Subcutaneous abdominal adipose tissue (tissue), 5 donors: ENCODE measurements at regions not wholly inside any gene's neighbourhood (a gene's known extent, or its start where the extent isn't known, plus 50 kb on each side); places are given as distances from the start of the nearest gene placed in this dataset.
"Not testable (repeated sequence)": the region's sequence is repeated elsewhere in the genome, so short reads cannot be mapped to it uniquely, and the experiment has no call there.

ENCODE experiments used
- H3K27ac ChIP-seq: one replicate; pipeline ENCODE4 v1.7.0; 2013; ENCODE audit warnings: low read depth, mild to moderate bottlenecking, inconsistent platforms, low read length, moderate library complexity
- H3K27me3 ChIP-seq, 5 donors: one replicate each; pipeline ENCODE4 v1.7.0; 2013; ENCODE audit warnings: low read length in 5 of 5, inconsistent platforms in 1 of 5; ENCODE audit not compliant: control insufficient read depth in 5 of 5, insufficient read depth in 4 of 5
- H3K36me3 ChIP-seq, 5 donors: one replicate each; pipeline ENCODE4 v1.7.0; 2013; ENCODE audit warnings: low read length in 5 of 5; ENCODE audit not compliant: control insufficient read depth in 5 of 5, insufficient read depth in 5 of 5
- H3K4me1 ChIP-seq, 5 donors: one replicate each; pipeline ENCODE4 v1.7.0; 2013; ENCODE audit warnings: low read length in 5 of 5, mild to moderate bottlenecking in 3 of 5, moderate library complexity in 1 of 5; ENCODE audit not compliant: control insufficient read depth in 5 of 5, insufficient read depth in 5 of 5
- H3K4me3 ChIP-seq, 5 donors: one replicate each; pipeline ENCODE4 v1.7.0; 2013; ENCODE audit warnings: low read length in 5 of 5, low read depth in 1 of 5
- H3K9ac ChIP-seq, 5 donors: one replicate each; pipeline ENCODE4 v1.7.0; 2013; ENCODE audit warnings: low read length in 5 of 5, mild to moderate bottlenecking in 4 of 5, moderate library complexity in 3 of 5
- H3K9me3 ChIP-seq, 5 donors: one replicate each; pipeline ENCODE4 v1.7.0; 2013; ENCODE audit warnings: low read length in 5 of 5; ENCODE audit not compliant: control insufficient read depth in 5 of 5
- donor health status: healthy.
- donor health status: healthy.
- donor health status: healthy.
- donor health status: healthy.
- donor health status: healthy.

GRCh38 chr13:54989418-54989817 lies 1960.8 kb downstream of the OLFM4 start:
- Histone ChIP-seq H3K9me3 (no peaks in the 10 kb centered on the region), H3K4me1 (peaks cover 0 to 10% (median 3%) of the 10 kb centered on the region in 5 donors), H3K4me3 (no peak overlapping the region), H3K9ac (peak overlapping the region in 1 of 5 donors; percentile 22), H3K36me3 (no peaks in the 10 kb centered on the region), H3K27ac (no peak overlapping the region), H3K27me3 (no peaks in the 10 kb centered on the region)

- Histone ChIP-seq H3K36me3 (no peaks in the 10 kb centered on the region), H3K4me1 (no peaks in the 10 kb centered on the region), H3K27me3 (no peaks in the 10 kb centered on the region), H3K27ac (no peak overlapping the region), H3K9me3 (no peaks in the 10 kb centered on the region), H3K9ac (no peak overlapping the region), H3K4me3 (no peak overlapping the region)
Measured at GRCh38 chr13:54999399-54999907, 1970.8 kb downstream of the OLFM4 start.

GRCh38 chr13:55000043-55000442 lies 1971.4 kb downstream of the OLFM4 start:
- Histone ChIP-seq H3K36me3 (no peaks in the 10 kb centered on the region), H3K9ac (no peak overlapping the region)

GRCh38 chr13:55000844-55001243 lies 1972.2 kb downstream of the OLFM4 start:
- Histone ChIP-seq H3K4me3 (no peak overlapping the region), H3K9me3 (no peaks in the 10 kb centered on the region), H3K4me1 (no peaks in the 10 kb centered on the region), H3K9ac (no peak overlapping the region), H3K36me3 (no peaks in the 10 kb centered on the region), H3K27me3 (no peaks in the 10 kb centered on the region), H3K27ac (no peak overlapping the region)

More at GRCh38 chr13:55000043-55000442, 1971.4 kb downstream of the OLFM4 start:
- Histone ChIP-seq H3K27ac (no peak overlapping the region), H3K27me3 (no peaks in the 10 kb centered on the region), H3K4me3 (no peak overlapping the region), H3K4me1 (no peaks in the 10 kb centered on the region), H3K9me3 (no peaks in the 10 kb centered on the region)

- no peaks in the 10 kb centered on the region for H3K4me1 ChIP-seq
- H3K36me3 ChIP-seq: no peaks in the 10 kb centered on the region
- no peak overlapping the region for H3K9ac ChIP-seq
- no peaks in the 10 kb centered on the region for H3K9me3 ChIP-seq
- no peak overlapping the region for H3K27ac ChIP-seq
- no peaks in the 10 kb centered on the region for H3K27me3 ChIP-seq
- no peak overlapping the region for H3K4me3 ChIP-seq
Measured at GRCh38 chr13:55001881-55002280, 1973.3 kb downstream of the OLFM4 start.

- Histone ChIP-seq H3K9ac (no peak overlapping the region), H3K4me3 (no peak overlapping the region), H3K27ac (no peak overlapping the region), H3K4me1 (no peaks in the 10 kb centered on the region), H3K9me3 (peaks cover 0 to 5% (median 0%) of the 10 kb centered on the region in 5 donors), H3K27me3 (no peaks in the 10 kb centered on the region), H3K36me3 (no peaks in the 10 kb centered on the region)
Measured at GRCh38 chr13:55007681-55008080, 1979.1 kb downstream of the OLFM4 start.

GRCh38 chr13:55013051-55013450 lies 1984.4 kb downstream of the OLFM4 start:
- Histone ChIP-seq H3K4me1 (no peaks in the 10 kb centered on the region), H3K9me3 (peaks cover 0 to 1% (median 0%) of the 10 kb centered on the region in 5 donors), H3K27ac (no peak overlapping the region)

GRCh38 chr13:55029280-55029679 lies 2000.7 kb downstream of the OLFM4 start:
- H3K9ac ChIP-seq: no peak overlapping the region
- H3K36me3 ChIP-seq: no peaks in the 10 kb centered on the region
- no peaks in the 10 kb centered on the region for H3K27me3 ChIP-seq
- H3K4me3 ChIP-seq: no peak overlapping the region
- H3K9me3 ChIP-seq: peaks cover 0 to 9% (median 4%) of the 10 kb centered on the region in 5 donors
- H3K4me1 ChIP-seq: no peaks in the 10 kb centered on the region
- H3K27ac ChIP-seq: no peak overlapping the region

More at GRCh38 chr13:55013051-55013450, 1984.4 kb downstream of the OLFM4 start:
- Histone ChIP-seq H3K27me3 (no peaks in the 10 kb centered on the region), H3K36me3 (no peaks in the 10 kb centered on the region), H3K9ac (no peak overlapping the region), H3K4me3 (no peak overlapping the region)

GRCh38 chr13:55038230-55038629 lies 2009.6 kb downstream of the OLFM4 start:
- H3K27ac ChIP-seq: no peak overlapping the region
- no peaks in the 10 kb centered on the region for H3K36me3 ChIP-seq
- no peaks in the 10 kb centered on the region for H3K9me3 ChIP-seq
- H3K9ac ChIP-seq: no peak overlapping the region
- H3K4me1 ChIP-seq: no peaks in the 10 kb centered on the region
- H3K27me3 ChIP-seq: no peaks in the 10 kb centered on the region
- no peak overlapping the region for H3K4me3 ChIP-seq

- not testable (repeated sequence) for H3K27me3 ChIP-seq, H3K4me1 ChIP-seq, H3K9ac ChIP-seq, H3K4me3 ChIP-seq, H3K9me3 ChIP-seq, H3K27ac ChIP-seq, H3K36me3 ChIP-seq
Measured at GRCh38 chr13:55053891-55054550, 2025.4 kb downstream of the OLFM4 start.
